Cardiac muscle cell (in vitro differentiated cells and primary cell): ENCODE measurements at regions not wholly inside any gene's neighbourhood (a gene's known extent, or its start where the extent isn't known, plus 50 kb on each side); places are given as distances from the start of the nearest gene placed in this dataset.

Source experiments
- DNase-seq, 2 donors: peaks; one replicate each; pipeline versions ENCODE4 v3.0.0 to v3.0.0-alpha.2; 2010 to 2017; ENCODE audit warnings: low read depth in 1 of 2, low spot score in 1 of 2
- H3K27ac ChIP-seq: fragments of 200-600 bp; sonication (generic); 2 replicates; pipeline ENCODE4 v1.5.1; 2016
- H3K27me3 ChIP-seq: fragments of 200-600 bp; sonication (generic); 2 replicates; pipeline ENCODE4 v1.6.0; 2016; ENCODE audit warnings: control low read depth
- H3K36me3 ChIP-seq: fragments of 200-600 bp; sonication (generic); 2 replicates; pipeline ENCODE4 v1.5.1; 2016; ENCODE audit warnings: control low read depth
- H3K4me1 ChIP-seq: fragments of 200-600 bp; sonication (generic); 2 replicates; pipeline ENCODE4 v1.8.1; 2017; ENCODE audit warnings: low read depth, mild to moderate bottlenecking, mixed run types
- H3K4me3 ChIP-seq: fragments of 200-600 bp; sonication (generic); 2 replicates; pipeline ENCODE4 v1.5.1; 2016; ENCODE audit warnings: mild to moderate bottlenecking
- H3K9me3 ChIP-seq: fragments of 200-600 bp; sonication (generic); 2 replicates; pipeline ENCODE4 v1.5.1; 2017; ENCODE audit warnings: low read depth, mild to moderate bottlenecking, control low read depth
- TF ChIP-seq, protein P1 (sequence below): IDR thresholded peaks from 2 replicates; pipeline ENCODE4 v1.5.1; 2012; ENCODE audit warnings: low read depth, mild to moderate bottlenecking, low read length

DNA sequence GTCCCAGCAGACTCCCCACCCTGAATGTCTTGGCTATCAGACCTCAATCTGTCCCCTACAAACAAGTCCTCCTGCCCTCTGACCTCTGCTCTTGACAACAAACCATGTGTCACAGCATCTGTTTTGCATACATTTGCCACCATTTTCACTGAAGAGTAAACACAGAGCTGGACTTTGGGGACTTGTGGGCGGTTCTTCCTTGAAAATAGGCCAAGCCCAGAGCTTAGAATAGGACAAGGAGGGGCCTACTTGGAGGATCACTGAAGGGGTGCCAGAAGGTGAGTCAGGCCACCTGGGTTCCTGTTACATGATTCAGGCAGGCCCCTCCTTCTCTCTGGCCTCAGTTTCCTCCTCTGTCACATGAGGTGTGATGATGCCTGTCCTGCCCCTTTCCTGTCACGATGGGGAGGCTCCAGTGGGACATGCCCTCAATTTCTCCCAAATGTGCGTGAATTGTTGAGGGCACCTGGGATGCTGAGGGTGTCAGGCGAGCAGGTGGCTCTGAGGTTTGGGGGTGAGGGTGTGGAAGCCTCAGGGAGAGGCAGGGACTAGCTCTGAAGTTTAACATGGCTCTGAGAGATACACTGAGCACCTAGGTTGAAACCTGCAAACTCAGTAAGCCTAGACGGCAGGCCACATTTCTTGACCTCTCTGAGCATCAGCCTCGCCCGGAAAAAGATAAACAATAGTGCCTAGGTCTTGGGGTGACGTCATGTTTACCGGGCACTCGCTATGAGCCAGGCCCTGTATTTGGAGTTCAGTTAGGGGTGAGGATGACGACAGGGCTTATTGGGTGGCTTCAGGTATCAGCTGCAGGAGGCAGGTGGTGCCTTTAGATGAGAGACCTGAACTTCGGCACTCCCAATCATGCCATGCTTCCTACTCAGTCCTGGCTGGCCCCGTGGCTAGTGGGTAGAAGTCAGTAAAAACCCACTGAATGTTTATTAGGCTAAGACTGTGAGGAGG lies 107.6 kb upstream of the PITX1 start:
- Histone ChIP-seq H3K27ac (no peak overlapping the region), H3K27me3 (peaks cover 72% of the 10 kb centered on the region), H3K36me3 (no peaks in the 10 kb centered on the region), H3K9me3 (no peaks in the 10 kb centered on the region), H3K4me3 (no peak overlapping the region), H3K4me1 (no peaks in the 10 kb centered on the region)
- TF ChIP-seq, protein P1, sequence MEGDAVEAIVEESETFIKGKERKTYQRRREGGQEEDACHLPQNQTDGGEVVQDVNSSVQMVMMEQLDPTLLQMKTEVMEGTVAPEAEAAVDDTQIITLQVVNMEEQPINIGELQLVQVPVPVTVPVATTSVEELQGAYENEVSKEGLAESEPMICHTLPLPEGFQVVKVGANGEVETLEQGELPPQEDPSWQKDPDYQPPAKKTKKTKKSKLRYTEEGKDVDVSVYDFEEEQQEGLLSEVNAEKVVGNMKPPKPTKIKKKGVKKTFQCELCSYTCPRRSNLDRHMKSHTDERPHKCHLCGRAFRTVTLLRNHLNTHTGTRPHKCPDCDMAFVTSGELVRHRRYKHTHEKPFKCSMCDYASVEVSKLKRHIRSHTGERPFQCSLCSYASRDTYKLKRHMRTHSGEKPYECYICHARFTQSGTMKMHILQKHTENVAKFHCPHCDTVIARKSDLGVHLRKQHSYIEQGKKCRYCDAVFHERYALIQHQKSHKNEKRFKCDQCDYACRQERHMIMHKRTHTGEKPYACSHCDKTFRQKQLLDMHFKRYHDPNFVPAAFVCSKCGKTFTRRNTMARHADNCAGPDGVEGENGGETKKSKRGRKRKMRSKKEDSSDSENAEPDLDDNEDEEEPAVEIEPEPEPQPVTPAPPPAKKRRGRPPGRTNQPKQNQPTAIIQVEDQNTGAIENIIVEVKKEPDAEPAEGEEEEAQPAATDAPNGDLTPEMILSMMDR, result no peak
- DNase-seq, result no peak

DNA sequence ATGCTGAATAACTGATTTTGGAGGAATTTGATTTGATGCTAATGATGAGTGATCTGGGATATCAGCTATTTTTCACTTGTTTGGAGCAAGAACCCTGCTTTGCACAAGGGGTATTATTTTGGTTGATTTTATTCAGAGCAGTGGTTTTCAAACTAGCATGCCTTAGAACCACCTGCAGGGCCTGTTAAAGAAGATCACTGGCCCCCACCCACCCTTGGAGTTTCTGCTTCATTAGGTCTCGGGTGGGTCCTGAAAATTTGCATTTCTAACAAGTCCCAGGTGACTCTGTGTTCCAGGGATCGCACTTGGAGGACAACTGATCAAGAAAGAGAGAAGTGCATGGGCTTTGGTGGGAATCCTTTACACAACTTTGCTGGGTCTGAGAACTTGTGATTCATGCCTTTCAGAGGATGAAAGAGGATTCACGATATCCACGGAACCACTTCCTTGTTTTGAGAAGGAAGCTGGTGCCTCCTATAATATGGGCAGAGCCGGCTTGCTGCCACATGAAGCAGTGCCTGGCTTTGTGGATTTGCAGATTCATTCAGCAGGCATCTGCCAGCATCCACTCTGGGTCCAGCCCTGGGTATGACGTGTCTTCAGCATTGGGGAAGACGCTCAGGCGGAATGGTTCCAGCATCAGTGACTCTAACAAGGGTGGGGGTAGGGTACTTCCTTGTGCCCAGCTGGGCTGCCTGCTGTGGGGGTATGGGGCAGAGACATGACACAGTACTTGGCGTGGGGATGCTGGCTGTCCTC lies 106.6 kb upstream of the PITX1 start:
- Histone ChIP-seq H3K27ac (no peak overlapping the region), H3K9me3 (no peaks in the 10 kb centered on the region), H3K4me3 (no peak overlapping the region), H3K36me3 (no peaks in the 10 kb centered on the region), H3K27me3 (peaks cover 77% of the 10 kb centered on the region), H3K4me1 (no peaks in the 10 kb centered on the region)
- DNase-seq, result peak in 1 of 2 donors; percentile 30
- TF ChIP-seq, protein P1, result no peak

DNA sequence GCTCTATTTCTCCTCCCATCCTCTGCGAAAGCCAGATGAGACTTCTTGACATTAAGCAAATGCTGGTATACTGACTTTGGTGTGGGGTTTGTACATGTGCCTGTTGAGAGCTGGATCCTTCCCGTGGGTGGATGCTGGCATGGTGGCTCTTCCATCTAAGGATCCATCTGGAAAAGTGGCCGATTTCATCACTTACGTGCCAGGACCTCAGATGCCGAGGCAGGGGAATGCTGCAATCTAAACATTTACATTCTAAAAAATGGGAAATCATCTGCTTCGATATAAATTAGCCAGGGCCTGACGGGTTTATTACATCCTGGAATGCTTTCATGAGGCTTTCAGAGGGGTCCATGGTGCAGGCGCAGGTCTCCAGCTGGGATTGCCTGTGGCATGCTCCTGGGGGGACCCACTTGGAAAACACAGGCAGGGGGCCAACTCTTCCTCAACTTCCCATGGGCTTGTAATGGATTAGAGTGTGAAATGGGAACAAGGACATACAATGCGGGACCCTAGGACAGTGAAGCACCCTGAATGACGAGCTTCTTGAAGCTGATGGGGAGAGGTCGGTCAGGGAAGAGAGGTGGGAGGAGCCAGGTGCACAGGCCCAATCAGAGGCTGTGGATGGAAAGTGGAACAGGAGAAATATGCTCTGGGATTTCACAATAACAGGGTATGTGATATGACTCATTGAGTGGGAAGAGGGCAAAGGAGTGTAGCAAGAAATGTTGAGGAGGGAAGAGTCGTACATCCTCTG lies 105.5 kb upstream of the PITX1 start:
- no peaks in the 10 kb centered on the region for H3K9me3 ChIP-seq
- DNase-seq, result peak in 1 of 2 donors; percentile 89
- H3K27me3 ChIP-seq, result peaks cover 83% of the 10 kb centered on the region
- TF ChIP-seq, protein P1, result no peak
- peaks cover 2% of the 10 kb centered on the region for H3K4me1 ChIP-seq
- no peak overlapping the region for H3K27ac ChIP-seq
- no peaks in the 10 kb centered on the region for H3K36me3 ChIP-seq
- no peak overlapping the region for H3K4me3 ChIP-seq

DNA sequence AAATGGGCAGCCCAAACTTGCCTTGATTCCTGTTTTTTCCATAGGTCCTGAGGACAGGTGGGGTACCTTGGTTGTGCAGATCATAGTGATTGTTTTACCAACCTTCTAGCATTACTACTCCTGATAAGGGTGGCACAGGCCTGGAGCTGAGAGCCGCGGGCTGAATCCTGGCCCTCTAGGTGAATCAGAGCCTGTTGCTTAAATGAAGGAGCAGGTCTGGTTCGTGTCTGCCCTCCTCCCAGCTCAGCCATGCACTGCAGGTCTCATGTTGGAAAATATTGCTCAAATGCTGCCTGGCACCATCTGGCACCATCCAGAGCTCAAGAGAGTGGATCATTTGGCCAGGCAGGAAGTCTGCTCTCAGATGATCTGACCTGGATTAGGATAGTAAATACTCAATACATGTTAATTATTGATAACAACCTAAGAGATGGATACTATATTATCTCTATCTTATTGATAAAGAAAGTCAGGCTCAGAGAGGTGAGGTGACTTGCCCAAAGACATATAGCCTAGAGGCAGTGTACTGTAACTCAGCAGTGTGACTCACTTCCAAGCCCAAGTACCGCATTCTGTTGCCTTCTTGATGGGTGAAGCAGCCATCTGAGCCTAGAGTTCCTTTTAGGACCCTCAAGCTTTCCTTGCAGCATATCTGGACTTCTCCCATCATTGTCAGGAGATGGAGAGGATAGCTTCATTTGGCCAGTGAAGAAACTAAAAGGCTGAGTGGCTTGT lies 104.3 kb upstream of the PITX1 start:
- Histone ChIP-seq H3K36me3 (no peaks in the 10 kb centered on the region), H3K4me1 (peaks cover 10% of the 10 kb centered on the region)
- TF ChIP-seq, protein P1, result no peak

More for the DNA sequence above, 104.3 kb upstream of the PITX1 start:
- Histone ChIP-seq H3K27ac (no peak overlapping the region), H3K9me3 (no peaks in the 10 kb centered on the region), H3K27me3 (peaks cover 81% of the 10 kb centered on the region), H3K4me3 (no peak overlapping the region)
- no peak for DNase-seq
